HG02623 (cell line): ENCODE measurements at regions not wholly inside any gene's neighbourhood (a gene's known extent, or its start where the extent isn't known, plus 50 kb on each side); places are given as distances from the start of the nearest gene placed in this dataset.
"Not testable (repeated sequence)": the region's sequence is repeated elsewhere in the genome, so short reads cannot be mapped to it uniquely, and the experiment has no call there.

Experiments used
- ATAC-seq: cut with Tn5 transposase; IDR thresholded peaks from one replicate; pipeline ENCODE4 v1.9.1; 2021; ENCODE audit warnings: moderate library complexity; ENCODE audit not compliant: unreplicated experiment

DNA sequence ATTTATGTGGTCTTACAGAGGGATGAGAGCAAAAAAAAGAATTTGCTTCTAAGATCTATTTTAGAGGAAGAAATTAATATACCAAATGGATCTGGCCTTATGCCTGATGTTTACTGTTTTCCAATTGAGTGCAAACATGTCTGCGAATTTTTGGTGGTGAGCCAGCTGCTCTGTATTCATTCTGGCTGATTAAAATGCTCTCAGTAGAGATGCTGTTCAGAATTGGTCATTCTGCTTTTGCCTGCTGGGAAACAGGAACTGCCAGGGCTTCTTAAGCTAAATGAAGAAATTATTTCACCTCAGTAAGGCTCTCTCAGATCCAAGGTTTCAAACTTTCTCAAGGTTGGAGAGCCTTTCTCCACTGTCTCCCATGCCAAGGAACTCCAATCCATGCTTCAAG is 132.0 kb upstream of the SV2C start:
- no peak for ATAC-seq

GRCh38 chr5:75948438-75948837 is 134.7 kb upstream of the SV2C start:
- no peak for ATAC-seq

DNA sequence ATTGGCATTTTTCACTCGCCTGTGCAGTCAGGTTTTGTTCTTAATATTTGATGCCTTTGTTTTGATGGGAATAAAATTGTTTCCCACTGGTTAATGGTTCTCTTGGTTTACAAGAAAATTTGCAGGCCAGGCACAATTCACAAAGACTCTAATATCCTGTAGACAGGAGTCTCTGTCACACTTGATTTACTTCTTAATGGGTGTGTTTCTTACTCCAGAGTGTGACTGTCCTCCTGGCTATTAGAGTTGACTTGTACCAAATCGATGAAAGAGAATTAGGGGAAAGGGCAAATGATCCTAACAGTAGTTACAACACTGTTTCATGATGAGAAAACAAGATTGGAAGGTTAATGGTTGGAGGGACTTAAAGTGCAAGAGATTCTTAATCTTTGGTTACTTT is 142.8 kb upstream of the SV2C start:
- no peak for ATAC-seq

DNA sequence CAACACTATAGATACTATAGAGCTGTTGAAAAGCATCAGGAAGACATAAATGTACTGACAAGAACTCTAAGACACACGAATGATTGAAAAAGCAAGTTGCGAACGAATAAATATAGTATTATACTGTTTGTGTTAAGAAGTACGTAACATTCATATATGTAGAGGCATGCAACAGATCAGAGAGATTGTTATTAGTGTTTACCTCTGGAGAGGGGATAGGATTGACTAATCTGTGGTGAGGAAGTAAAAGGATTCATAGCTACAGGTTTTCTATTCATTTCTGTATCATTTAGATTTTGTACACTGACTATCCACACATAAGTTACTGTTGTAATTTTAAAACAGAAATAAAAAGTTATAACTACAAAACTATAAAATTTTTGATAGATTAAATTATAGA is 147.6 kb upstream of the SV2C start:
- ATAC-seq = no peak

DNA sequence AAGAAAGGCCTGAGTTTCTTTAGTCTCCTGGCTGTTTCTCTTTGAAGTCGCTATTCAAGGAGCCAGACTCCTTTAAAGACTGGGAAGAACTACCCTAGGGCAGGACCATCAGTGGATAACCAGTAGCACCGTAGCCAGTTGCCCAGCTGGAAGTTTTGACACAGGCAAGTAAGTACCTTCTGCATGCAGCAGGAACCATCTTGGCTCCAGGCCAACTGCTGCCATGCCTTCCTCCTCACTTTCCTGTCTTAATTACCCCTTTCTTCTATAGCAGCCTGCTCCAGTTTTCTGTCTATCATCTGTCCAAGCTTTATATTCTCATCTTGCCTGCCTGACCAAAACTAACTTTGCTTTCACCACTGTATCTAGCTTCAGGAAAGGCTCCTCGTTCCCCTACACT is 149.7 kb upstream of the SV2C start:
- no peak for ATAC-seq

GRCh38 chr5:75931175-75931574 is 152.0 kb upstream of the SV2C start:
- ATAC-seq = no peak

- no peak for ATAC-seq
These were observed 154.2 kb upstream of the SV2C start for GRCh38 chr5:75928992-75929391.

- ATAC-seq = no peak
These were observed 160.7 kb upstream of the SV2C start for GRCh38 chr5:75922480-75922879.

DNA sequence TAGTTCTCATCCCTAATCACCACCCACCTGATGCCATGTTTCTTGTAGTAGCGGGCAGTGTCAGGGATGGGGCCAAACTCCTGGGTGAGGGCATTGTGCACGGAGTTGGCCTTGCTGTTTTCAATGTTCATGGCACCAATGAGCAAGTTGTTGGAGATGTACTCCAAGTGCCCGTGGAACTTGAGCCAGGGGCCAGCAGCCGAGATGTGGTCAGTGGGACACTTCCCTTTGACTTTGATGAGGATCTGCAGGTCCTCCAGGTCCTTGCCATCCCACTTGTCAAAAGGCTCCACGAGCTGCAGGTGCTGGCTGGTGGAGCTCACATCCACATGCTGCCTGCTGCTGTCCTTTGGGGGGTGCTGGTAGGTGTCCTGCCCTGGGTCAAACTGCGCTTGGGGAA is 162.2 kb upstream of the SV2C start:
- ATAC-seq = no peak

GRCh38 chr5:75916144-75916543 is 167.0 kb upstream of the SV2C start:
- no peak for ATAC-seq

DNA sequence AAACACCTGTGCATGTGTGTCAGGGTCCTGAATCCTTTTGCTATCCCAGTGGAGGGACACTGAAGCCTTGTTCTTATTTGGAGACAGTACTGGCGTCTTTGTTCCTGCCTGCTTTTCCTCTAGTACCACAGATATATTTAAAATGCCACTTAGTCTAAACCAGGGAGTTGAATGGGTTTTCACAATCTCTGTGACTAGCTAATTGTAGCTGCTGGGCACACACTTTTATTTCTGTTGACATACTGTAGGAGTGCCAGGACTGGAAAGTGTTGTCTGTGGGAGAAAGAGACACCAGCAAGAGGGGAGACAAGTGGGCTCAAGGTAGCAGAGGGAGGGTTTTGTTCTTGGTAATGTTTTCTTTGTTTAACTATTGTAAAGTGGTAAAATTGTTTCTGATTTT is 174.0 kb upstream of the SV2C start:
- no peak for ATAC-seq

- no peak for ATAC-seq
These were observed 175.5 kb upstream of the SV2C start for GRCh38 chr5:75907651-75908050.

GRCh38 chr5:75894482-75894881 is 177.2 kb upstream of the POC5 start:
- no peak for ATAC-seq

- no peak for ATAC-seq
These were observed 174.5 kb upstream of the POC5 start for GRCh38 chr5:75891736-75892135.

DNA sequence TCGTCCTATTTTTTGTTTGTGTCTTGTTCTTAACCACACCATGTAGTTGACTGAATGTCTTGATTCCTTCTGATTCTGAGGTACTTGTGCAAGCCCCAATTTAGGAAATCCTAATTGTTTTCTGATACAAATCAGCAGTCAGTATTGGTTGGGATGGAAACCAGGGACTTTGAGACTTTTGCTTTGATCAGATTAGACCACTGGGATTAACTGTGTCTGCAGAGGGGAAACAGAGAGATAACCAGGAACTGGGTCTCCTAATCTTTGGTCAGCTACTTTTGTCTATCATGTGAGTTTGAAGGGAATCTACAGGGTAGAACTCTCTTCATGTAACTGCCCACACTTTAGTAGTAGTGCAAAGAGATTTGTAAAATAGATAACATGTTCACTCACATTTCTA is 173.8 kb upstream of the POC5 start:
- ATAC-seq = no peak

DNA sequence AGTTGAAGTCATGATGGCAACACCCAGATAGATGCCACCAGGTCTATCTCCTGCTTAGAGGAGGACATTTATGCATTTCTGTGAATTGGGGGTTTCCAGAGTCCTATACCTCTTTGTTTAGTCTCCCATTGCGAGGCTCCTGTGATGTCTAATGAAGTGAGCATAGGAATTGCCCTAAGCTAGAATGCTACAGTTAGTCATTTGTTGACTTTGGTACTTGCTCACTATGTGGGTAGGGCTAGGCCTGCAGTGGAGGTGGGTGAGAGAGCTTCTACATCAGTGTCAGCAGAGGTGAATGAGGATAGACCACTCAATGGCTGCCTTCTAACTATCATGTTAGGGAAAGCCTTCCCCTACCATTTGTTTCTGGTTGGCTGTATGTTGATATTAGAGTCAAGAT is 173.3 kb upstream of the POC5 start:
- ATAC-seq = no peak

- no peak for ATAC-seq
These were observed 169.5 kb upstream of the POC5 start for GRCh38 chr5:75886706-75887105.

DNA sequence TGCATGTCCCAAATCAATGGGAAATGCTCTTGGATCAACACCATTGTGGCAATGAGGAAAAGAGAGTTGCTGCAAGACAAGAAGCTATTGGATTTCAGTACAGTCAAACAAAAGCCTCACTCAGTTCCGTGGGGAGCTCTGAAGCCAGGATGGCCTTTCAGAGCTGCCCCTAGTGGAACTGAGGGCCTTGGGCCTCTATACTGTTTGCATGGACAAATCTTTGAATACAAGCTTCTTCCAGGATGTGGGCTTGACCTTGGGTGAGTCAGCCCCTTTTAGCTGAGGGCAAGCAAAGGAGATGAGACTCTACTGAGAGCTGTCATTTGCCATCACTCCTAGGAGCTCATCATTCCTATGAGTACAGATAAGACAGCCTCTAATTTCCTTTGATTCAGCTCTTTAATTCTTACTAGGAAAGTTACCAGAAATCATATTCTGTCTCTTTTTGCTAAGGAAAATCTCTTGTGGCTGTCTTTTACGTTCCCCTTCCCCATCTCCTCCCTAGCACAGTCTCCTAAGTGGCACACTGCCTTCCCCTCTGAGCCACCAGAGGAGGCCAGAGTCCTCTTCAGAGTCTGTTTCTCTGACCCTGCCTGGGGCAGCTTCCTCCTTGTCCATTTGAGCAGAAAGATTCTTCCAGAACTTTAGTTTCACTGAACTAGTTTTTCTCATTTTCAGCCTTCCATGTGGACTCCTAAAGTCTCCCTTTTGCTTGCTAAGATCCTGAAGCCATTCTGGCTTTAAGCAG is 168.8 kb upstream of the POC5 start:
- ATAC-seq = no peak

DNA sequence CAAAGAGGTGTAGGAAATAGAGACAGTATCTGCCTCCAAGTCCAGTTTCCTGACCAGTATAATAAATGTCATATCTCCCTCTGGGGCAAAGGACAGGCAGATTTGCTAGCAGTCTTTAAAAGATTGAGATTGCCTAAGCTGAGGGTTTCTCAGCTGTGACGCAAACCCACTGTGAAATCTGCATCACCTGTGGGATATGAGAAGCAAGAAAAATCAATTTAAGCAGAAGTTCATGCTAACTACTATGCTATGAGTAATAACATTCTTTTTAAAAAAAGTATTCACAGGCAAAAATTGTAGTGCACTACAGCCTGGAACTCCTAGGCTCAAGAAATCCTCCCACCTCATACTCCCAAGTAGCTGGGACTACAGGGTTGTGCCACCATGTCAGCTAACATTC is 168.1 kb upstream of the POC5 start:
- ATAC-seq = no peak

DNA sequence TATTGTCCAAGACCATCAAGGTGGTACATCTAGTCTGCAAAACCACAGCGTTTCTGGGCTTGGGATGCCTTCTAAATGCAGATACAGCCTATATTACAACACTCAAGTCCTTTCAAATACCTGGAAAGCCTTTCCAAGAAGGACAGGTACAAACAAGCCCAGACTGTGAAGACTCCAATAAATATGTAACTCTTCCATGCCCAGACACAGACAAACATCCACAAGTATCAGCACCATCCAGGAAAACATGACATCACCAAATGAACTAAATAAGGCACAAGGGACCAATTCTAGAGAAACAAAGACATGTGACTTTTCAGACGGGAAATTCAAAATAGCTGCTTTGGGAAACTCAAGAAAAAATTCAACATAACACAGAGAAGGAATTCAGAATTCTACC is 152.7 kb upstream of the POC5 start:
- ATAC-seq = no peak

GRCh38 chr5:75862872-75863271 is 145.6 kb upstream of the POC5 start:
- no peak for ATAC-seq

DNA sequence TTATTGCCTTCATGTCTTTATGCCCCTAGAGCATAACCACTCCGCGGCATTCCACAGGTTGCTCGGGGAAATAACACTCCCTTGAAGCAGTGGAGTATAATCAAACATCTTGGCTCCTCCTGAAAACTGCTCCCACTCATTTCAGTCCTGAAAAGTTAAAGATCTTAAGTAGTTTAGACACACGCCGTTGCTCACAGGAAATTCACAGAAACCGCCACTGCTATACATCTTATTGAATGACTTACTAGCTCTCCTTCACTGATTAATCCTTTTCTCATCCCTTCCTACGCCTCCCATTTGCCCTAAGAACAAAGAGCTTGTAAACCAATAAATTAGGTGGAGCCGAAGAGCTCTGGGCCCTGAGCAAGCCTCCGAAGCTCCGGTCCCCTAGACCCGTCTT is 142.4 kb upstream of the POC5 start:
- ATAC-seq = not testable (repeated sequence)

DNA sequence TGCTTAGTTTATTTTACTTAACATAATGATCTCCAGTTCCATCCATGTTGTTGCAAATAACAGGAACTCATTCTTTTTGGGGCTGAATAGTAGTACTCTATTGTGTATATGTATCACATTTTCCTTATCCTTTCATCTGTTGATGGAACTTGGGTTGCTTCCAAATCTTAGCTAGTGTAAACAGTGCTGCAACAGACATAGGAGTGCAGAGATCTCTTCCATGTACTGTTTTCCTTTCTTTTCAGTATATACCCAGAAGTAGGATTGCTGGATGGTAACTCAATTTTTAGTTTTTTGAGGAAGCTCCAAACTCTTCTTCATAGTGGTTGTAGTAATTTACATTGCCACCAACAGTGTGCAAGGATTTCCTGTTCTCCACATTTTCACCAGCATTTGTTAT is 138.8 kb upstream of the POC5 start:
- no peak for ATAC-seq
